Endothelial cell of umbilical vein (primary cell): ENCODE measurements at regions not wholly inside any gene's neighbourhood (a gene's known extent, or its start where the extent isn't known, plus 50 kb on each side); places are given as distances from the start of the nearest gene placed in this dataset.

Experiments
- EZH2 ChIP-seq: IDR thresholded peaks from 2 replicates; pipeline ENCODE4 v1.6.1; 2012; ENCODE audit warnings: borderline replicate concordance, low read depth, mild to moderate bottlenecking, moderate library complexity, low read length, inconsistent platforms; ENCODE audit not compliant: severe bottlenecking
- FOS ChIP-seq: IDR thresholded peaks from 2 replicates; pipeline ENCODE4 v1.6.1; 2011; ENCODE audit warnings: mild to moderate bottlenecking, low read length, moderate library complexity, borderline replicate concordance; ENCODE audit not compliant: insufficient read depth
- GATA2 ChIP-seq: IDR thresholded peaks from 2 replicates; pipeline ENCODE4 v1.7.0; 2011; ENCODE audit warnings: low read depth, mild to moderate bottlenecking, moderate library complexity, mixed read lengths, low read length; ENCODE audit not compliant: insufficient read length, insufficient read depth
- JUN ChIP-seq: IDR thresholded peaks from 2 replicates; pipeline ENCODE4 v1.6.1; 2011; ENCODE audit warnings: borderline replicate concordance, low read depth; ENCODE audit not compliant: insufficient read length, insufficient read depth
- MYC ChIP-seq: IDR thresholded peaks from one replicate; pipeline ENCODE4 v1.6.1; 2011; ENCODE audit warnings: mild to moderate bottlenecking, low read depth, low read length
- POLR2A ChIP-seq: IDR thresholded peaks from 2 replicates; pipeline ENCODE4 v1.6.1; 2012; ENCODE audit warnings: low read depth, mild to moderate bottlenecking, control low read depth, low read length
- POLR2AphosphoS5 ChIP-seq: IDR thresholded peaks from 2 replicates; pipeline ENCODE4 v1.6.1; 2012; ENCODE audit warnings: low read depth, mild to moderate bottlenecking, control low read depth, low read length, moderate library complexity; ENCODE audit not compliant: insufficient read depth
- TF ChIP-seq, protein P1 (sequence below), 2 donors: IDR thresholded peaks; 1 replicate in 1 of 2; 2 replicates in 1 of 2; pipeline ENCODE4 v1.5.1; 2011; ENCODE audit warnings: low read length in 2 of 2, mild to moderate bottlenecking in 2 of 2, moderate library complexity in 2 of 2, control low read depth in 1 of 2, inconsistent platforms in 1 of 2, low read depth in 1 of 2; ENCODE audit not compliant: insufficient read depth in 1 of 2; ENCODE audit errors: extremely low read depth in 1 of 2
- TF ChIP-seq, protein P2 (sequence below): IDR thresholded peaks from 2 replicates; pipeline ENCODE4 v1.6.1; 2011; ENCODE audit not compliant: insufficient read depth, insufficient read length

DNA sequence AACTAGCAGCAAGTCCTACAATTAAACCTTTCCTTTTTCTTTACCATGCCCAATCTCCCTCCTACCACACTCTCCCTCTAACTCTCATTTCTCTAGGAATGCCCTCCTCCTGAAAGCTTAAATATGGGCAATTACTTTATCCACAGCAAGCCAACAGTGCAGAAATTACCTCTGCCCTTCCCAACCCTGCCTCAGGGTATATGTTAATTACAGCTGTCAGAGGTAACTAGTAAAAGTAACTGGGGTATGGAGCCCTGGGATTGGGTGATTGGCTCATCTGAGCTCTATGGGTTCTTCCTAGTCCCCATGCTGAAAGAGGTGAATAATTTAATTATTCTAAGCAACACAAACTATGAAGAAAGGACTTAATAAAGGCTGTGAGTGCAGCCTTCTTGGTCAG, 478.9 kb upstream of the NMUR2 start:
- TF ChIP-seq, protein P1, sequence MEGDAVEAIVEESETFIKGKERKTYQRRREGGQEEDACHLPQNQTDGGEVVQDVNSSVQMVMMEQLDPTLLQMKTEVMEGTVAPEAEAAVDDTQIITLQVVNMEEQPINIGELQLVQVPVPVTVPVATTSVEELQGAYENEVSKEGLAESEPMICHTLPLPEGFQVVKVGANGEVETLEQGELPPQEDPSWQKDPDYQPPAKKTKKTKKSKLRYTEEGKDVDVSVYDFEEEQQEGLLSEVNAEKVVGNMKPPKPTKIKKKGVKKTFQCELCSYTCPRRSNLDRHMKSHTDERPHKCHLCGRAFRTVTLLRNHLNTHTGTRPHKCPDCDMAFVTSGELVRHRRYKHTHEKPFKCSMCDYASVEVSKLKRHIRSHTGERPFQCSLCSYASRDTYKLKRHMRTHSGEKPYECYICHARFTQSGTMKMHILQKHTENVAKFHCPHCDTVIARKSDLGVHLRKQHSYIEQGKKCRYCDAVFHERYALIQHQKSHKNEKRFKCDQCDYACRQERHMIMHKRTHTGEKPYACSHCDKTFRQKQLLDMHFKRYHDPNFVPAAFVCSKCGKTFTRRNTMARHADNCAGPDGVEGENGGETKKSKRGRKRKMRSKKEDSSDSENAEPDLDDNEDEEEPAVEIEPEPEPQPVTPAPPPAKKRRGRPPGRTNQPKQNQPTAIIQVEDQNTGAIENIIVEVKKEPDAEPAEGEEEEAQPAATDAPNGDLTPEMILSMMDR (IDR thresholded peaks at IDR 0.05; ENCODE audit: extremely low read depth in 1 of 2, insufficient read depth in 1 of 2, low read depth in 1 of 2, low read length in 2 of 2): no peak
- TF ChIP-seq POLR2AphosphoS5 (no peak), POLR2A (no peak), FOS (no peak), EZH2 (no peak), GATA2 (no peak), JUN (no peak), MYC (no peak)
- TF ChIP-seq, protein P2, sequence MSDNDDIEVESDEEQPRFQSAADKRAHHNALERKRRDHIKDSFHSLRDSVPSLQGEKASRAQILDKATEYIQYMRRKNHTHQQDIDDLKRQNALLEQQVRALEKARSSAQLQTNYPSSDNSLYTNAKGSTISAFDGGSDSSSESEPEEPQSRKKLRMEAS: no peak
